ENCODE measurements at regions not wholly inside any gene's neighbourhood (a gene's known extent, or its start where the extent isn't known, plus 50 kb on each side); places are given as distances from the start of the nearest gene placed in this dataset.

- Histone ChIP-seq H4K20me1 (ENCODE audit: control insufficient read depth, insufficient read depth, low read depth, low read length) (no peaks in the 10 kb centered on the region), H3K9me2 (replicated peaks; ENCODE audit: control insufficient read depth, low read length) (no peaks in the 10 kb centered on the region), H3K4me1 (ENCODE audit: control insufficient read depth, low read length) (peaks cover 26% of the 10 kb centered on the region), H3K36me3 (ENCODE audit: control insufficient read depth, low read length) (no peaks in the 10 kb centered on the region), H3F3A (ENCODE audit: control insufficient read depth, insufficient read depth) (no peaks in the 10 kb centered on the region), H3K4me2 (ENCODE audit: low read length) (no peak overlapping the region), H3K27me3 (ENCODE audit: control insufficient read depth, low read length) (no peaks in the 10 kb centered on the region), H3K79me2 (ENCODE audit: control insufficient read depth, low read length) (no peaks in the 10 kb centered on the region), H3K4me3 (ENCODE audit: low read length) (no peak overlapping the region), H3K27ac (ENCODE audit: low read depth, low read length) (no peak overlapping the region), H3K9me3 (ENCODE audit: control insufficient read depth, insufficient read depth, low read length) (no peaks in the 10 kb centered on the region)
- TF ChIP-seq EZH2phosphoT487 (IDR thresholded peaks at IDR 0.05; ENCODE audit: borderline replicate concordance, low read length) (no peak), CTCF (IDR thresholded peaks at IDR 0.05; ENCODE audit: low read depth, low read length, poor library complexity, severe bottlenecking) (no peak)
Observed at GRCh38 chr14:106390947-106391346, 864.6 kb downstream of the TMEM121 start.

- Histone ChIP-seq H4K20me1 (ENCODE audit: control insufficient read depth, insufficient read depth, low read depth, low read length) (no peaks in the 10 kb centered on the region), H3K36me3 (ENCODE audit: control insufficient read depth, low read length) (no peaks in the 10 kb centered on the region), H3K27ac (ENCODE audit: low read depth, low read length) (no peak overlapping the region), H3K79me2 (ENCODE audit: control insufficient read depth, low read length) (no peaks in the 10 kb centered on the region), H3F3A (ENCODE audit: control insufficient read depth, insufficient read depth) (no peaks in the 10 kb centered on the region), H3K4me1 (ENCODE audit: control insufficient read depth, low read length) (peaks cover 40% of the 10 kb centered on the region), H3K27me3 (ENCODE audit: control insufficient read depth, low read length) (no peaks in the 10 kb centered on the region), H3K4me3 (ENCODE audit: low read length) (no peak overlapping the region), H3K9me2 (replicated peaks; ENCODE audit: control insufficient read depth, low read length) (no peaks in the 10 kb centered on the region), H3K4me2 (ENCODE audit: low read length) (no peak overlapping the region), H3K9me3 (ENCODE audit: control insufficient read depth, insufficient read depth, low read length) (no peaks in the 10 kb centered on the region)
- TF ChIP-seq CTCF (IDR thresholded peaks at IDR 0.05; ENCODE audit: low read depth, low read length, poor library complexity, severe bottlenecking) (no peak), EZH2phosphoT487 (IDR thresholded peaks at IDR 0.05; ENCODE audit: borderline replicate concordance, low read length) (no peak)
Observed at GRCh38 chr14:106393742-106394141, 867.4 kb downstream of the TMEM121 start.

- H3K9me2 ChIP-seq (replicated peaks; ENCODE audit: control insufficient read depth, low read length) = no peaks in the 10 kb centered on the region
- no peaks in the 10 kb centered on the region for H3K27me3 ChIP-seq (ENCODE audit: control insufficient read depth, low read length)
- H3F3A ChIP-seq (ENCODE audit: control insufficient read depth, insufficient read depth) = no peaks in the 10 kb centered on the region
- H3K9me3 ChIP-seq (ENCODE audit: control insufficient read depth, insufficient read depth, low read length) = no peaks in the 10 kb centered on the region
- no peaks in the 10 kb centered on the region for H3K79me2 ChIP-seq (ENCODE audit: control insufficient read depth, low read length)
- H3K4me1 ChIP-seq (ENCODE audit: control insufficient read depth, low read length) = peaks cover 24% of the 10 kb centered on the region
- H3K4me2 ChIP-seq (ENCODE audit: low read length) = no peak overlapping the region
- H4K20me1 ChIP-seq (ENCODE audit: control insufficient read depth, insufficient read depth, low read depth, low read length) = no peaks in the 10 kb centered on the region
- TF ChIP-seq EZH2phosphoT487 (IDR thresholded peaks at IDR 0.05; ENCODE audit: borderline replicate concordance, low read length) = no peak
- no peak for TF ChIP-seq CTCF (IDR thresholded peaks at IDR 0.05; ENCODE audit: low read depth, low read length, poor library complexity, severe bottlenecking)
- no peak overlapping the region for H3K4me3 ChIP-seq (ENCODE audit: low read length)
- no peaks in the 10 kb centered on the region for H3K36me3 ChIP-seq (ENCODE audit: control insufficient read depth, low read length)
- no peak overlapping the region for H3K27ac ChIP-seq (ENCODE audit: low read depth, low read length)
Observed at GRCh38 chr14:106395456-106396050, 869.2 kb downstream of the TMEM121 start.

Data from DOHH2 (cell line).